NCI-H526 (cell line): ENCODE measurements at regions not wholly inside any gene's neighbourhood (a gene's known extent, or its start where the extent isn't known, plus 50 kb on each side); places are given as distances from the start of the nearest gene placed in this dataset.
"Not testable (repeated sequence)": the region's sequence is repeated elsewhere in the genome, so short reads cannot be mapped to it uniquely, and the experiment has no call there.

Experiments
- DNase-seq, 2 experiments: peaks; one replicate each; lab custom pipeline; 2025; lab: John Stamatoyannopoulos, UW

GRCh38 chr12:46572644-46573346, 200.2 kb upstream of the SLC38A2 start:
- DNase-seq: no peak

DNA sequence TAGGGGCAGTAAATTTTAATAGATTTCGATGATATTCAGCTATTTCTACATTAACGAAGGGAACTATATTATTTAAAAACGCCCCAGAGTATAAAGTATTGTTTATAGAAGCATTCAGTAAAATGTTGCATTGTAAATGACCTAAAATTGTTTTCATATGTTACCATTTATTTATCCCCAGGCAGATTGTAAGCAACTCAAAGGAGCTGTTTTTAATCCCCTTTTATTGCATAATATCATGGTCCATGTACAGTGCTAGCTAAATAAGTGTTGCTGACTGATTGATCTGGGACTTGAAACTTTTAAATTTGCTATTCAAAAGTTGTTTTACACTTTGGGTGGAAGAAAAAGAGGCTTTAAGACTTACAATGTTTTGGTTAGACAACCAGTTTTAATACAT, 199.0 kb upstream of the SLC38A2 start:
- DNase-seq: no peak

- no peak for DNase-seq
These were observed 197.4 kb upstream of the SLC38A2 start for GRCh38 chr12:46569826-46570439.

DNA sequence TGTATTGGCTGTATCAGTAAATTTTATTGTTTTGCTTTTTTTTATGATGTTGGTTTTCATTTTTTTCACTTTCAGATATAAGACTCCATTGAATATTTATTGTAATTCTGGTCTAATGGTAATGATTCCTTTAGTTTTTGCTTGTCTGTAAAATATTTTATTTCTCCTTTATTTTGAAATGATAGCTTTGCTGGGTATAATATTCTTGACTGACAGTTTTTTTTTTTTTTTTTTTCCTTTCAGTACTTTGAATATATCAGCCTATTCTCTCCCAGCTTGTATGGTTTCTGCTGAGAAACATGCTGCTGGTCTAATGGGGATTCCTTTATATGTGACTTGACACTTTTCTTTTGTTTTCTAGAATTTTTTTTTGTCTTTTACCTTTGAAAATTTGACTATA, 195.1 kb upstream of the SLC38A2 start:
- DNase-seq: no peak

DNA sequence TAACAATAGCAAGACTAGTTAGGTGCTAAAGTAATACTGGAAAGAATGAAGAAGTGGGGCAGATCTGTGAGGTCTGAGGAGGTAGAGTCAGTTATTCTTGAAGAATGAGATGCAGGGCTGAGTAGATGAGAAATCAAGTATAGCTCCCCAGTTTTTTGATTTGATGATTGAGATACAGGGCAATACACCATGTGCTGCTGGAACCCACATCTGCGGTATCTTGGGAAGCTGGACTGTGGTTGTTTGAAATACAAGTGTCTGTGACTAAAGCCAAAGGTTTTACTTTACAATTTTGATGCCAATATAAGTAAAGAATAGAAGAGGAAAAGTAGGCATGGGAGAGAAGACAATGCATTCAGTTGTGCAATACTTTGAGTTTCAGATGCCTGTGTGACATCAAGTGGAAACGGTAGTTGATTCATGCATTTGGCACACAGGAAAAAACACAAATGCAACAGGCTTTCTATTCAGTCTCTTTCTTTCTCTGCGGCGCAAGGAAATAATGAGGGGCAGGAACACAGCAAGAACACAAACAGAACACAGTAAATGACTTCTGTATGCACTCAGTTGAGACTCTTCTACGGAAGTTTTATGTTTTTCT, 190.2 kb upstream of the SLC38A2 start:
- no peak for DNase-seq

- not testable (repeated sequence) for DNase-seq
These were observed 189.4 kb upstream of the SLC38A2 start for GRCh38 chr12:46561769-46562624.

DNA sequence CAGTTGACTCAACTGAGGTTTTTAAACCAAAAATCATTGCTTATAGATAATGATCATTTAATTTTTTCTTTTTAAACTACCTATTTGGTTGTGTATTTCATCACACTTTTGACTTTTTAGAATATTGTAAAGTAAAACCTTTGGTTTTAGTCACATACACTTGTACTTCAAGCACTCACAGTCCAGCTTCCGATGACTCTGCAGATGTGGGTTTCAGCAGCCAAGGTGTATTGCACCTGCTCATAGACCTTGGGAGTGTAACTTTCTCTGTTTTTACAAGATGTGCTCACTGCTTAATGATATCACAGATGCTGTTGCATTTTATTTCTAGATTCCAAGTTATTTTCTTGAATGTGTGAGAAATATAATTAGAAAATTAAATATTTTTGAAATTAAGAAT, 188.3 kb upstream of the SLC38A2 start:
- no peak for DNase-seq

- DNase-seq: no peak
These were observed 187.5 kb upstream of the SLC38A2 start for GRCh38 chr12:46560089-46560488.

DNA sequence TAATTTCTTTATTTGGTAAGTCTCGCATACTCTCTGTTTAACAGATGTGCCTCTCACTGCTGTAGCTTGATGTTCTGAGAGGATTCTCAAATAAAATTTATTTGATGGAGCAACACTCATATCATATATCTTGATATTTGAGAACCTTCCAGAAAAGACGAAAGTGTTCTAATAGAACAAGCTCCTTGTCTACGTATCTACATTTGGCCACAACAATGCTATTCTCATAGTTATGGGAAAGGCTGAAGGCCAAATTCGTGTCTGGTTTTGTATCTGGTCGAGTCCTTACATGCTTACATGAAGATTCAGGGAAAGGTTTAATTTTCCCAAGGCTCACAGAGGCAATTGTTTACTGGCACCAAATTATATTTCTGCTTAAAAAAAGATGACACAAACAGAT, 186.7 kb upstream of the SLC38A2 start:
- no peak for DNase-seq

DNA sequence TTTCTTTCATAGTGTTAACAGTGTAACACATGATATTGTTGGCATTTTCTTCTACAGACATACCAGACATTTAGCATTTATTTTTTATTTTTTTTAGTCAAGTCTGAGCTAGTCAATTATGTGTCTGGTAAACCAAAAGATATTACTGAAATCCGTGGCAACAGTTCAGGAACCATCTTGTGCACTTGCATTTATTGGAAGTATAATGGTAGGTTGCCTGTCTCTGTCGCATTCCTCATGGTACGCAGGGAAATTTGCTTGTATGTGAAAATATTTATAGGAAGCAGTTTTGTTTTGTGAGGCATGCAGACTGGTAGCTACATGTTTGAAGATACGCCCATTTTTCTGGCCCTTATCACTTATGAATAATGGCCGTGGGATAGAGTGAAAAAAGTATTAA, 186.1 kb upstream of the SLC38A2 start:
- DNase-seq: no peak

- DNase-seq: no peak
These were observed 185.2 kb upstream of the SLC38A2 start for GRCh38 chr12:46557539-46558373.

DNA sequence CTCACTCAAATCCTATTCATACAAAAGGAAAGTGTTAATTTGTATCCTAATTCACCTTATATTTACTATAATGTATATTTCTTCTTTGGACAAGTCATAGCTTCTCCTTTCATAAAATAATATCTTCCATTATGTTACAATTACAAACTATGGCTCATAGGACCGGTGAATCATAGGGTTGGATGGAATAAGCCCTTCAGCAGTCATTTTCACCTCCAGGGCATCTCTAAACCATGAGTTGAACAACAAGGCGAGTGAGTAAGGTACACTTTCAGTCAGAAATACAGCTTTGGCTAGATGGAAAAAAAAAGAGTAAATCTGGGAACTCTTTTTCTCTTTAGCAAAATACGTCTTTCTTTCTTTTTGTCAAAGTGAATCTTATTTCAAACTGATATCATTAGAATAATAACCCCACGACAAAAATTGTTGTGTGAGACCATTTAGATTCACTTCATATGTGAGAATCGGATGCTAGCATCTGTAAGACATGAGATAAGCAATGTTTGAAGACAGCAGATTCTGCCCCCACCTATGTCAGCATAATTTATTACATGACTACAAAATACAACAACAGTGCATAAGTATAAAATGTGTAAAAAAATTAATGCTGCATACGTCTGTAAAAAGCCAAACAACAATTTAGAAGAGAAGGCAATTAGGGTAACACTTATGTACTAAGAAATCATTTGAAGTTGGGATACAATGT, 184.4 kb upstream of the SLC38A2 start:
- no peak for DNase-seq

DNA sequence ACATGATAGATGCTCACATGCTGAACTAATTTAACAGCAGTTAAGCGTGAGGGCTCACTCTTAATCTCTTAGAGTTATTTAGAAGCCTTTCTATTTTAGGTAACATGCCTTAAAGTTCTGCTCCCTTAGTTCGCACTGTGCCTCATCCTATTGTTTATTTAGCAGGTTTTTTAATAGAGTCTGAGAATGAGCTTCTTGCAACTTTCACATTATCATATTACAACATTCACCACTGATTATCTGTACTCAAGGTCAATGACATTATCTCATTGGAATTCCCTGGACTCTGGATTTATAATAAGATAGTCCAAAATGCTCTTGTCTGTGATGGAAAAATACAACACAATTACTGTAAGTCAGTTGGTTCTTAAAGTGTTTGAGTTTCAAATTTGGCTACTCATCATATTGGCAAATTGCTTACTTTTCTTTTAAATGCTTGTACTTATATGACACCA, 183.6 kb upstream of the SLC38A2 start:
- no peak for DNase-seq

- no peak for DNase-seq
These were observed 182.9 kb upstream of the SLC38A2 start for GRCh38 chr12:46555406-46555852.

- DNase-seq: no peak
These were observed 181.9 kb upstream of the SLC38A2 start for GRCh38 chr12:46554460-46554859.

DNA sequence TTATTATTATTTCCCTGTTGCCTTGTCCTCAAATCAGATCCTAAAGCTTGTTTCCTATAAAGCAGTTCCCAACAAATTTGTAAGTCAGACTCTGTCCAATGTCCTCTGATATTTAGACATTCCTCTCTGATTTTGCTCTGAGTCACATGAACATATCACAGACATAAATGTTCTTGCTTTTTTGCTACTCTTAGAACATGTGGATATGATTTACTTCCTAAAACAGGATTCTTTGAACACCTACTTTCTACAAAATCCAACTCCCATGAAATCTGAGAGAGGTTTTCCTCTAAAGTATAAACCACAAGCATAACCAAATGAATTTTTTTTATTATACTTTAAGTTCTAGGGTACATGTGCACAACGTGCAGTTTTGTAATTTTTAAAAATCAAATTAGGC, 181.3 kb upstream of the SLC38A2 start:
- DNase-seq: no peak

- DNase-seq: no peak
These were observed 180.7 kb upstream of the SLC38A2 start for GRCh38 chr12:46553266-46553665.

DNA sequence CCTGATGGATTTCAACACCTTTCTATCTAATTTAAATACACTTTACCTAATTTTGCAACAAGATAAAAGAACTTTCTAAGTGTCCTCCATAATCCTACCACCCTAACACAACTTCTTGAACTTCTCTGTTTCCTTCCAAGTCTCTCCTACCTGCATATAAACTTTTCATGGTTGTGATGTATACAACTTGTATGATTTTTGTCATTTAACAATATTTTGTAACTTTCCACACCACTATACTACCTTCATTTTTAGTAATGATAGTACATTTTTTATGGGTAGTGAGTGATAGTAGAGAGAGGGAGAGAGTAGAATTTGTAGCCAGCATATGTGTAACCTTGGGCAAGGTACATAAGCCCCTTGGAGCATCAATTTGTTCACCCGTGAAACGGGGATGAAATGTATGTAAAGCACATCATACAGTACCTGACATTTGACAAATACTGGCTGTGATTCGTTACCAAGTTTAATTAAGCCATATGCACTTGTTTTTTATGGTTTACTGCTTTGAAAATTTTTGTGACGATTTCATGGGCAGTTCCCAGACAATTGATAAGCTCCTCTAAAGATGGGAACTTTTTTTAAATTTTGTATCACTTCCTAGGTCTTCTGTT, 177.8 kb upstream of the SLC38A2 start:
- no peak for DNase-seq

DNA sequence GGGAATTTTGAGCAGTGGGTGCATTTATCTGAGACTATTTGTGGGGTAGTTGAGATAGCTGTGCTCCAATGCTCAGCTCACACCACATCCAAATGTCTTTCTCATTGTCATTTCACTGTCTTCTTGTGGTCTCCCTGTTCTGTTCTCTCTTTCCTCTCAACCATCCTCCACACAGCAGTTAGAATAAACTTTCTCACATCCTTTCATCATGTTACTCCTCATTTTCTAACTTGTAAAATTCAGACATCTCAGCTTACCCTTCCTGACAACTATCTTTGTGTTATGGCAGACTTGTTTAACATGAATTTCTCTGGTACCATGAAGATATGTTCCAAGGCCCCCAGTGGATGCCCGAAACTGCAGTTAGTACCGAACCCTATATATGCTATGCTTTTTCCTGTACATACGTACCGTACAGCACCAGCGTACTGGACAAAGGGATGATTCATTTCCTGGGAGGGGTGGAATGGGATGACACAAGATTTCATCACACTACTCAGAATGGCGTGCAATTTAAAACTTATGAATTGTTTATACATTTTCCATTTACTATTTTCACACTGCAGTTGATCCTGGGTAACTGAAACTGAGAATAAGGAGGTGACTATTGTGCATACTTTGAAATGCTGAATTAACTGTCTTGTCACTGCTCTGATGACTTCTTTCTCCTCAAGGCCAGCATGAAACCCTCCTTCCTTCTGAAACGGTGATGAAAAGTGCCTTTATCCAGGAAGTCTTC, 177.1 kb upstream of the SLC38A2 start:
- DNase-seq: no peak

- DNase-seq: no peak
These were observed 176.1 kb upstream of the SLC38A2 start for GRCh38 chr12:46548605-46549071.
